GM19238 (cell line): ENCODE measurements at regions not wholly inside any gene's neighbourhood (a gene's known extent, or its start where the extent isn't known, plus 50 kb on each side); places are given as distances from the start of the nearest gene placed in this dataset.
"Not testable (repeated sequence)": the region's sequence is repeated elsewhere in the genome, so short reads cannot be mapped to it uniquely, and the experiment has no call there.

Experiments used
- DNase-seq: peaks from one replicate; pipeline ENCODE4 v3.0.0; 2011; ENCODE audit warnings: low spot score; ENCODE audit not compliant: insufficient read length

GRCh38 chr13:88217372-88217771 is 546.2 kb downstream of the SLITRK5 start:
- DNase-seq = no peak

GRCh38 chr13:88217883-88218282 is 546.7 kb downstream of the SLITRK5 start:
- DNase-seq = no peak

- DNase-seq = no peak
Measured at GRCh38 chr13:88223958-88224357, 552.8 kb downstream of the SLITRK5 start.

- DNase-seq = no peak
Measured at GRCh38 chr13:88235441-88235840, 564.3 kb downstream of the SLITRK5 start.

- no peak for DNase-seq
Measured at GRCh38 chr13:88246239-88246638, 575.1 kb downstream of the SLITRK5 start.

- no peak for DNase-seq
Measured at GRCh38 chr13:88248393-88248792, 577.2 kb downstream of the SLITRK5 start.

- no peak for DNase-seq
Measured at GRCh38 chr13:88257706-88258105, 586.5 kb downstream of the SLITRK5 start.

- no peak for DNase-seq
Measured at GRCh38 chr13:88263808-88264207, 592.6 kb downstream of the SLITRK5 start.

- no peak for DNase-seq
Measured at GRCh38 chr13:88281841-88282240, 610.7 kb downstream of the SLITRK5 start.

GRCh38 chr13:88285329-88285728 is 614.2 kb downstream of the SLITRK5 start:
- DNase-seq = no peak

- no peak for DNase-seq
Measured at GRCh38 chr13:88288326-88288725, 617.2 kb downstream of the SLITRK5 start.

GRCh38 chr13:88291731-88292130 is 620.6 kb downstream of the SLITRK5 start:
- DNase-seq = not testable (repeated sequence)

- no peak for DNase-seq
Measured at GRCh38 chr13:88294368-88294767, 623.2 kb downstream of the SLITRK5 start.

GRCh38 chr13:88303157-88303556 is 632.0 kb downstream of the SLITRK5 start:
- no peak for DNase-seq

- no peak for DNase-seq
Measured at GRCh38 chr13:88303605-88304004, 632.4 kb downstream of the SLITRK5 start.

- no peak for DNase-seq
Measured at GRCh38 chr13:88314496-88314895, 643.3 kb downstream of the SLITRK5 start.

GRCh38 chr13:88329066-88329465 is 657.9 kb downstream of the SLITRK5 start:
- no peak for DNase-seq

- DNase-seq = no peak
Measured at GRCh38 chr13:88339271-88339741, 668.1 kb downstream of the SLITRK5 start.

- no peak for DNase-seq
Measured at GRCh38 chr13:88345171-88345847, 674.1 kb downstream of the SLITRK5 start.

GRCh38 chr13:88360761-88361160 is 689.6 kb downstream of the SLITRK5 start:
- DNase-seq = no peak

- no peak for DNase-seq
Measured at GRCh38 chr13:88369866-88370265, 698.7 kb downstream of the SLITRK5 start.

GRCh38 chr13:88376760-88377388 is 705.7 kb downstream of the SLITRK5 start:
- DNase-seq = no peak

- DNase-seq = no peak
Measured at GRCh38 chr13:88377852-88378251, 706.7 kb downstream of the SLITRK5 start.
